ENCODE measurements at regions not wholly inside any gene's neighbourhood (a gene's known extent, or its start where the extent isn't known, plus 50 kb on each side); places are given as distances from the start of the nearest gene placed in this dataset.
"Not testable (repeated sequence)": the region's sequence is repeated elsewhere in the genome, so short reads cannot be mapped to it uniquely, and the experiment has no call there.

GRCh38 chr7:12890586-12890985 lies 203.2 kb downstream of the ARL4A start:
- no peak for DNase-seq

- DNase-seq: no peak
Measured at GRCh38 chr7:12893292-12893691, 205.9 kb downstream of the ARL4A start.

- no peak for DNase-seq
Measured at GRCh38 chr7:12895296-12895695, 207.9 kb downstream of the ARL4A start.

- DNase-seq: no peak
Measured at GRCh38 chr7:12896316-12896715, 208.9 kb downstream of the ARL4A start.

GRCh38 chr7:12898004-12898403 lies 210.6 kb downstream of the ARL4A start:
- DNase-seq: no peak

- DNase-seq: no peak
Measured at GRCh38 chr7:12898620-12899019, 211.2 kb downstream of the ARL4A start.

- no peak for DNase-seq
Measured at GRCh38 chr7:12905671-12906070, 218.2 kb downstream of the ARL4A start.

GRCh38 chr7:12907774-12908173 lies 220.3 kb downstream of the ARL4A start:
- no peak for DNase-seq

- no peak for DNase-seq
Measured at GRCh38 chr7:12909483-12909882, 222.1 kb downstream of the ARL4A start.

GRCh38 chr7:12911053-12911452 lies 223.6 kb downstream of the ARL4A start:
- no peak for DNase-seq

GRCh38 chr7:12913002-12913401 lies 225.6 kb downstream of the ARL4A start:
- DNase-seq: no peak

- DNase-seq: no peak
Measured at GRCh38 chr7:12917801-12918200, 230.4 kb downstream of the ARL4A start.

- DNase-seq: no peak
Measured at GRCh38 chr7:12921751-12922345, 234.4 kb downstream of the ARL4A start.

- no peak for DNase-seq
Measured at GRCh38 chr7:12923971-12924370, 236.5 kb downstream of the ARL4A start.

GRCh38 chr7:12926206-12926605 lies 238.8 kb downstream of the ARL4A start:
- no peak for DNase-seq

- DNase-seq: no peak
Measured at GRCh38 chr7:12927635-12928434, 240.4 kb downstream of the ARL4A start.

- no peak for DNase-seq
Measured at GRCh38 chr7:12929476-12930140, 242.2 kb downstream of the ARL4A start.

GRCh38 chr7:12930534-12930933 lies 243.1 kb downstream of the ARL4A start:
- no peak for DNase-seq

GRCh38 chr7:12931465-12931864 lies 244.0 kb downstream of the ARL4A start:
- not testable (repeated sequence) for DNase-seq

GRCh38 chr7:12939694-12940093 lies 252.3 kb downstream of the ARL4A start:
- DNase-seq: no peak

- DNase-seq: no peak
Measured at GRCh38 chr7:12941512-12941911, 254.1 kb downstream of the ARL4A start.

- DNase-seq: no peak
Measured at GRCh38 chr7:12942609-12943008, 255.2 kb downstream of the ARL4A start.

GRCh38 chr7:12943781-12944180 lies 256.3 kb downstream of the ARL4A start:
- no peak for DNase-seq

- DNase-seq: no peak
Measured at GRCh38 chr7:12945901-12946300, 258.5 kb downstream of the ARL4A start.

All from suppressor macrophage treated with lipopolysaccharide for 4 hours (primary cell).